Astrocyte (in vitro differentiated cells and primary cell): ENCODE measurements at regions not wholly inside any gene's neighbourhood (a gene's known extent, or its start where the extent isn't known, plus 50 kb on each side); places are given as distances from the start of the nearest gene placed in this dataset.

Source experiments
- DNase-seq: peaks from one replicate; pipeline ENCODE4 v3.0.0-alpha.2; 2010; ENCODE audit warnings: low read depth
- FAIRE-seq: peaks from 2 replicates; lab custom pipeline; 2011; peaks lifted over from hg19 to GRCh38; lab: Jason Lieb, UNC
- H2AFZ ChIP-seq: 2 replicates; pipeline ENCODE4 v1.6.0; 2012; ENCODE audit warnings: low read depth, low read length, inconsistent platforms
- H3K27ac ChIP-seq: 2 replicates; pipeline ENCODE4 v1.5.1; 2011; ENCODE audit warnings: low read depth, low read length, inconsistent platforms
- H3K27me3 ChIP-seq: 2 replicates; pipeline ENCODE4 v1.6.0; 2011; ENCODE audit warnings: low read length, inconsistent platforms; ENCODE audit not compliant: insufficient read depth
- H3K36me3 ChIP-seq: 2 replicates; pipeline ENCODE4 v1.5.1; 2011; ENCODE audit warnings: low read length, inconsistent platforms; ENCODE audit not compliant: insufficient read depth
- H3K4me1 ChIP-seq: 2 replicates; pipeline ENCODE4 v1.5.1; 2011; ENCODE audit warnings: low read length, inconsistent platforms; ENCODE audit not compliant: insufficient read depth
- H3K4me2 ChIP-seq: 2 replicates; pipeline ENCODE4 v1.6.0; 2012; ENCODE audit warnings: low read length, inconsistent platforms
- H3K4me3 ChIP-seq: 2 replicates; pipeline ENCODE4 v1.5.1; 2011; ENCODE audit warnings: low read depth, mild to moderate bottlenecking, low read length, inconsistent platforms; ENCODE audit not compliant: insufficient read depth
- H3K79me2 ChIP-seq: 2 replicates; pipeline ENCODE4 v1.6.0; 2012; ENCODE audit warnings: mild to moderate bottlenecking, low read length, inconsistent platforms; ENCODE audit not compliant: insufficient read depth
- H3K9ac ChIP-seq: 2 replicates; pipeline ENCODE4 v1.6.0; 2012; ENCODE audit warnings: mild to moderate bottlenecking, low read length, inconsistent platforms
- H3K9me3 ChIP-seq: 2 replicates; pipeline ENCODE4 v1.5.1; 2012; ENCODE audit warnings: low read depth, mild to moderate bottlenecking, low read length, inconsistent platforms; ENCODE audit not compliant: insufficient read depth
- H4K20me1 ChIP-seq: 2 replicates; pipeline ENCODE4 v1.6.0; 2012; ENCODE audit warnings: low read length, inconsistent platforms; ENCODE audit not compliant: insufficient read depth
- H3K27ac Mint-ChIP-seq: one replicate; pipeline ENCODE4 v1.8.0; 2021; ENCODE audit warnings: mild to moderate bottlenecking, mixed read lengths; ENCODE audit not compliant: unreplicated experiment
- H3K27me3 Mint-ChIP-seq: one replicate; pipeline ENCODE4 v1.8.0; 2021; ENCODE audit warnings: low read depth, mixed read lengths; ENCODE audit not compliant: unreplicated experiment
- H3K36me3 Mint-ChIP-seq: one replicate; pipeline ENCODE4 v1.8.0; 2021; ENCODE audit warnings: low read depth, mixed read lengths; ENCODE audit not compliant: unreplicated experiment
- H3K4me1 Mint-ChIP-seq: one replicate; pipeline ENCODE4 v1.8.0; 2021; ENCODE audit warnings: low read depth, mixed read lengths; ENCODE audit not compliant: unreplicated experiment
- H3K4me3 Mint-ChIP-seq: one replicate; pipeline ENCODE4 v1.8.0; 2021; ENCODE audit warnings: mild to moderate bottlenecking, moderate library complexity, mixed read lengths; ENCODE audit not compliant: unreplicated experiment
- H3K9me3 Mint-ChIP-seq: one replicate; pipeline ENCODE4 v1.8.0; 2021; ENCODE audit warnings: mild to moderate bottlenecking, mixed read lengths; ENCODE audit not compliant: unreplicated experiment
- EZH2 ChIP-seq: IDR thresholded peaks from 2 replicates; pipeline ENCODE4 v1.6.1; 2012; ENCODE audit warnings: mild to moderate bottlenecking, low read length, inconsistent platforms; ENCODE audit not compliant: insufficient read depth
- TF ChIP-seq, protein P1 (sequence below): IDR thresholded peaks from 2 replicates; pipeline ENCODE4 v1.5.1; 2011; ENCODE audit warnings: low read depth, mild to moderate bottlenecking, inconsistent platforms, low read length, moderate library complexity; ENCODE audit not compliant: insufficient read depth

DNA sequence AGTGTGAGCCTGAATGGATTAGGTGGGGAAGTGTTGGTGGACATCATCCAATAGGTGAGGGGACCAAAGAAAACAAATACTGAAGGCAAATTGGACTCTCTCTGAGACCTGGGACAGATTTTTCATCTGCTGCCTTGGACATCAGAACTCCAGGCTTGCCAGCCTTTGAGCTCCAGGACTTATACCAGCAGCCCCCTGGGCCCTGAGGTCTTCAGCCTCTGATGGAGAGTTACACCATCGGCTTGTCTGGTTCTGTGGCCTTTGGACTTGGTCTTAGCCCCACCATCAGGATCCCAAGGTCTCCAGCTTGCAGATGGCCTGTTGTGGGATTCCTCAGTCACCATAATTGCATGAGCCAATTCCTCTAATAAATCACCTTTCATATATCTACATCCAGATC is 80.8 kb upstream of the SLC8A3 start:
- no peak overlapping the region for H3K4me3 ChIP-seq
- H3K79me2 ChIP-seq, result no peaks in the 10 kb centered on the region
- no peaks in the 10 kb centered on the region for H3K27me3 ChIP-seq
- Mint-ChIP-seq H3K4me3 (no peak overlapping the region), H3K36me3 (no peaks in the 10 kb centered on the region), H3K27me3 (peaks cover 7% of the 10 kb centered on the region), H3K9me3 (no peaks in the 10 kb centered on the region), H3K27ac (no peak overlapping the region), H3K4me1 (peaks cover 2% of the 10 kb centered on the region)
- H4K20me1 ChIP-seq, result no peaks in the 10 kb centered on the region
- H3K9me3 ChIP-seq, result no peaks in the 10 kb centered on the region
- DNase-seq (no peak), FAIRE-seq (no peak)
- no peak overlapping the region for H2AFZ ChIP-seq
- no peak for TF ChIP-seq EZH2
- TF ChIP-seq, protein P1, sequence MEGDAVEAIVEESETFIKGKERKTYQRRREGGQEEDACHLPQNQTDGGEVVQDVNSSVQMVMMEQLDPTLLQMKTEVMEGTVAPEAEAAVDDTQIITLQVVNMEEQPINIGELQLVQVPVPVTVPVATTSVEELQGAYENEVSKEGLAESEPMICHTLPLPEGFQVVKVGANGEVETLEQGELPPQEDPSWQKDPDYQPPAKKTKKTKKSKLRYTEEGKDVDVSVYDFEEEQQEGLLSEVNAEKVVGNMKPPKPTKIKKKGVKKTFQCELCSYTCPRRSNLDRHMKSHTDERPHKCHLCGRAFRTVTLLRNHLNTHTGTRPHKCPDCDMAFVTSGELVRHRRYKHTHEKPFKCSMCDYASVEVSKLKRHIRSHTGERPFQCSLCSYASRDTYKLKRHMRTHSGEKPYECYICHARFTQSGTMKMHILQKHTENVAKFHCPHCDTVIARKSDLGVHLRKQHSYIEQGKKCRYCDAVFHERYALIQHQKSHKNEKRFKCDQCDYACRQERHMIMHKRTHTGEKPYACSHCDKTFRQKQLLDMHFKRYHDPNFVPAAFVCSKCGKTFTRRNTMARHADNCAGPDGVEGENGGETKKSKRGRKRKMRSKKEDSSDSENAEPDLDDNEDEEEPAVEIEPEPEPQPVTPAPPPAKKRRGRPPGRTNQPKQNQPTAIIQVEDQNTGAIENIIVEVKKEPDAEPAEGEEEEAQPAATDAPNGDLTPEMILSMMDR, result no peak
- no peak overlapping the region for H3K9ac ChIP-seq
- no peaks in the 10 kb centered on the region for H3K36me3 ChIP-seq
- H3K4me1 ChIP-seq, result no peaks in the 10 kb centered on the region
- no peak overlapping the region for H3K27ac ChIP-seq
- no peak overlapping the region for H3K4me2 ChIP-seq

DNA sequence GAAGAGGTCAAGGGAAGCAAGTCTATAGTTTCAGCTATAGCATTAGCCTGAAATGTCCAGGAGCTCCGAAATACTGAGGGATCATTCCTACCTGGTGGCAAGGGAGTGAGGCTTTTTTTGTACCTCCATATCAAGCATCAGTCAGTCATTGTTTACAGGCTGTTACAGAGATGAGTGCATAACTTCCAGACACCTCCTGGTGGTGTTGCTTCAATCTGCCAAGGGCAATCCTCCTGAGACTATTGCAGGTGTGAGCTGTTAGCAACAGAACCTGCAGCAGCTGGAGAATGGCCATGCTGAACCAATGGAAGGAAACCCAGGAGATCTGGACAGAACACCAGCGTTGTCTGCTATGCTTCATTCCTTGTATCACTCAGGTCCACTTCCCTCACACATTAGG is 80.0 kb upstream of the SLC8A3 start:
- no peak overlapping the region for H3K27ac Mint-ChIP-seq
- H3K27me3 Mint-ChIP-seq, result peaks cover 7% of the 10 kb centered on the region
- no peaks in the 10 kb centered on the region for H3K9me3 Mint-ChIP-seq
- H3K4me1 Mint-ChIP-seq, result peaks cover 2% of the 10 kb centered on the region
- Histone ChIP-seq H3K27me3 (no peaks in the 10 kb centered on the region), H3K27ac (no peak overlapping the region), H3K4me3 (no peak overlapping the region), H3K4me1 (no peaks in the 10 kb centered on the region), H2AFZ (no peak overlapping the region), H4K20me1 (no peaks in the 10 kb centered on the region), H3K9me3 (no peaks in the 10 kb centered on the region), H3K9ac (no peak overlapping the region), H3K79me2 (no peaks in the 10 kb centered on the region), H3K36me3 (no peaks in the 10 kb centered on the region), H3K4me2 (no peak overlapping the region)
- H3K36me3 Mint-ChIP-seq, result no peaks in the 10 kb centered on the region
- DNase-seq (no peak), FAIRE-seq (no peak)
- H3K4me3 Mint-ChIP-seq, result no peak overlapping the region
- TF ChIP-seq EZH2, result no peak
- TF ChIP-seq, protein P1, result no peak

DNA sequence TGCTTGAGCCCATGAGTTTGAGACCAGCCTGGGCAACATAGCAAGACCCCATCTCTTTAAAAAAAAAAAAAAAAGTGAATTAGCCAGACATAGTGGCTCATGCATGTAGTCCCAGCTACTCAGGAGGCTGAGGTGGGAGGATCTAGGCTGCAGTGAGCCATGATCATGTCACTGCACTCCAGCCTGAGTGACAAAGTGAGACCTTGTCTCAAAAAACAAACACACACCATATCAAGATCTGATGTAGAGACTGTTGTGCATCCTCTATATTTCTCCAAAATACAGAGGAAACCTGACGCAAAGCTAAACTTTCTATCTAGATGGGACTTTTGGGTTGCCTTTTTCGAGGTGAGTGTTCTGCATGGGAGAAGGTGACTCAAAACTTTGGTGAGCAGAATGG is 77.4 kb upstream of the SLC8A3 start:
- Mint-ChIP-seq H3K9me3 (no peaks in the 10 kb centered on the region), H3K27ac (no peak overlapping the region), H3K27me3 (peaks cover 12% of the 10 kb centered on the region), H3K36me3 (no peaks in the 10 kb centered on the region), H3K4me3 (no peak overlapping the region), H3K4me1 (no peaks in the 10 kb centered on the region)
- no peaks in the 10 kb centered on the region for H3K36me3 ChIP-seq
- H4K20me1 ChIP-seq, result no peaks in the 10 kb centered on the region
- FAIRE-seq (no peak), DNase-seq (no peak)
- no peak overlapping the region for H2AFZ ChIP-seq
- no peak overlapping the region for H3K4me3 ChIP-seq
- H3K9me3 ChIP-seq, result no peaks in the 10 kb centered on the region
- H3K79me2 ChIP-seq, result no peaks in the 10 kb centered on the region
- TF ChIP-seq, protein P1, result no peak
- TF ChIP-seq EZH2, result no peak
- no peak overlapping the region for H3K4me2 ChIP-seq
- no peak overlapping the region for H3K27ac ChIP-seq
- no peaks in the 10 kb centered on the region for H3K27me3 ChIP-seq
- H3K4me1 ChIP-seq, result no peaks in the 10 kb centered on the region
- H3K9ac ChIP-seq, result no peak overlapping the region
